Astrocyte (in vitro differentiated cells and primary cell): ENCODE measurements at regions not wholly inside any gene's neighbourhood (a gene's known extent, or its start where the extent isn't known, plus 50 kb on each side); places are given as distances from the start of the nearest gene placed in this dataset.

Source experiments
- EZH2 ChIP-seq: IDR thresholded peaks from 2 replicates; pipeline ENCODE4 v1.6.1; 2012; ENCODE audit warnings: mild to moderate bottlenecking, low read length, inconsistent platforms; ENCODE audit not compliant: insufficient read depth
- TF ChIP-seq, protein P1 (sequence below): IDR thresholded peaks from 2 replicates; pipeline ENCODE4 v1.5.1; 2011; ENCODE audit warnings: low read depth, mild to moderate bottlenecking, inconsistent platforms, low read length, moderate library complexity; ENCODE audit not compliant: insufficient read depth

DNA sequence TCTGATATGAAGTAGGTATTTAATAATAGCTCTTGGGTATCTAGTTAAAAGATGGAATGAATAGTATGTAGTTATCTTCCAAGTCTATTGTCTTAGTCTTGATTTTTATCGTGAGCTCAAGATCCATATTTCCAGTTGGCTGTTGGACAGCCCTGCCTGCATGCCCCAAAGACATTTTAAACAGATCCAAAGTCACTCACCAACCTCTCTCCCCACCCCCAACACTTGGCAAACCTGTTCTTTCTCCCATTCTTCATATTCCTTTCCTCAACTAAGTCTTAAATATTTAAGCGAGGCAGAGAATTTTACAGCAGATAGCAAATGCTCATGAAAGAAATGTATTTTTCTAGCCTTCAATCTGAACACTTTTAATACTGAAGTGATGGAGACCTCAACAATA lies 80.7 kb upstream of the PALS2 start:
- TF ChIP-seq, protein P1, sequence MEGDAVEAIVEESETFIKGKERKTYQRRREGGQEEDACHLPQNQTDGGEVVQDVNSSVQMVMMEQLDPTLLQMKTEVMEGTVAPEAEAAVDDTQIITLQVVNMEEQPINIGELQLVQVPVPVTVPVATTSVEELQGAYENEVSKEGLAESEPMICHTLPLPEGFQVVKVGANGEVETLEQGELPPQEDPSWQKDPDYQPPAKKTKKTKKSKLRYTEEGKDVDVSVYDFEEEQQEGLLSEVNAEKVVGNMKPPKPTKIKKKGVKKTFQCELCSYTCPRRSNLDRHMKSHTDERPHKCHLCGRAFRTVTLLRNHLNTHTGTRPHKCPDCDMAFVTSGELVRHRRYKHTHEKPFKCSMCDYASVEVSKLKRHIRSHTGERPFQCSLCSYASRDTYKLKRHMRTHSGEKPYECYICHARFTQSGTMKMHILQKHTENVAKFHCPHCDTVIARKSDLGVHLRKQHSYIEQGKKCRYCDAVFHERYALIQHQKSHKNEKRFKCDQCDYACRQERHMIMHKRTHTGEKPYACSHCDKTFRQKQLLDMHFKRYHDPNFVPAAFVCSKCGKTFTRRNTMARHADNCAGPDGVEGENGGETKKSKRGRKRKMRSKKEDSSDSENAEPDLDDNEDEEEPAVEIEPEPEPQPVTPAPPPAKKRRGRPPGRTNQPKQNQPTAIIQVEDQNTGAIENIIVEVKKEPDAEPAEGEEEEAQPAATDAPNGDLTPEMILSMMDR: no peak
- TF ChIP-seq EZH2: no peak
